IPS-NIHi11 (cell line): ENCODE measurements at regions not wholly inside any gene's neighbourhood (a gene's known extent, or its start where the extent isn't known, plus 50 kb on each side); places are given as distances from the start of the nearest gene placed in this dataset.

Source experiments
- DNase-seq: peaks from one replicate; pipeline ENCODE4 v3.0.0; 2012; ENCODE audit warnings: mixed read lengths, low spot score

GRCh38 chr2:216286616-216287231 is 85.6 kb downstream of the MARCHF4 start:
- DNase-seq, result no peak

- no peak for DNase-seq
These were observed 86.6 kb downstream of the MARCHF4 start for GRCh38 chr2:216285701-216286100.

- DNase-seq, result no peak
These were observed 87.6 kb downstream of the MARCHF4 start for GRCh38 chr2:216284708-216285107.

- peak; percentile 80 for DNase-seq
These were observed 89.0 kb downstream of the MARCHF4 start for GRCh38 chr2:216283038-216283900.

GRCh38 chr2:216281876-216282275 is 90.4 kb downstream of the MARCHF4 start:
- no peak for DNase-seq

- DNase-seq, result no peak
These were observed 91.0 kb downstream of the MARCHF4 start for GRCh38 chr2:216281316-216281715.

GRCh38 chr2:216279459-216279858 is 92.8 kb downstream of the MARCHF4 start:
- DNase-seq, result no peak

- no peak for DNase-seq
These were observed 93.3 kb downstream of the MARCHF4 start for GRCh38 chr2:216279031-216279430.

- DNase-seq, result no peak
These were observed 96.4 kb downstream of the MARCHF4 start for GRCh38 chr2:216275890-216276289.

GRCh38 chr2:216274194-216274840 is 98.0 kb downstream of the MARCHF4 start:
- no peak for DNase-seq

- DNase-seq, result no peak
These were observed 111.2 kb downstream of the MARCHF4 start for GRCh38 chr2:216261042-216261537.

GRCh38 chr2:216260629-216261028 is 111.7 kb downstream of the MARCHF4 start:
- DNase-seq, result no peak

- DNase-seq, result no peak
These were observed 113.2 kb downstream of the MARCHF4 start for GRCh38 chr2:216259081-216259480.

- no peak for DNase-seq
These were observed 115.2 kb downstream of the MARCHF4 start for GRCh38 chr2:216257089-216257488.
